BLaER1 (cell line): ENCODE measurements at regions not wholly inside any gene's neighbourhood (a gene's known extent, or its start where the extent isn't known, plus 50 kb on each side); places are given as distances from the start of the nearest gene placed in this dataset.
"Not testable (repeated sequence)": the region's sequence is repeated elsewhere in the genome, so short reads cannot be mapped to it uniquely, and the experiment has no call there.

ENCODE experiments used
- H3K27ac ChIP-seq: shearing (Covaris generic); formaldehyde crosslinking; 2 replicates; pipeline ENCODE4 v1.8.1; 2022
- H3K27me3 ChIP-seq: shearing (Covaris generic); formaldehyde crosslinking; 2 replicates; pipeline ENCODE4 v1.8.1; 2022
- H3K36me3 ChIP-seq: shearing (Covaris generic); formaldehyde crosslinking; 2 replicates; pipeline ENCODE4 v1.8.1; 2022
- H3K4me1 ChIP-seq: shearing (Covaris generic); formaldehyde crosslinking; 2 replicates; pipeline ENCODE4 v1.8.1; 2022
- H3K4me2 ChIP-seq: shearing (Covaris generic); formaldehyde crosslinking; 2 replicates; pipeline ENCODE4 v1.8.1; 2022
- H3K4me3 ChIP-seq: shearing (Covaris generic); formaldehyde crosslinking; 2 replicates; pipeline ENCODE4 v1.8.1; 2022
- H3K9ac ChIP-seq: shearing (Covaris generic); formaldehyde crosslinking; 2 replicates; pipeline ENCODE4 v1.8.1; 2022
- H3K9me3 ChIP-seq: shearing (Covaris generic); formaldehyde crosslinking; 2 replicates; pipeline ENCODE4 v1.8.1; 2022
- H4K20me1 ChIP-seq: shearing (Covaris generic); formaldehyde crosslinking; 2 replicates; pipeline ENCODE4 v1.8.1; 2022
- Cebpa-rat ChIP-seq: shearing (Covaris generic); IDR thresholded peaks from 2 replicates; pipeline ENCODE4 v1.8.1; 2022

DNA sequence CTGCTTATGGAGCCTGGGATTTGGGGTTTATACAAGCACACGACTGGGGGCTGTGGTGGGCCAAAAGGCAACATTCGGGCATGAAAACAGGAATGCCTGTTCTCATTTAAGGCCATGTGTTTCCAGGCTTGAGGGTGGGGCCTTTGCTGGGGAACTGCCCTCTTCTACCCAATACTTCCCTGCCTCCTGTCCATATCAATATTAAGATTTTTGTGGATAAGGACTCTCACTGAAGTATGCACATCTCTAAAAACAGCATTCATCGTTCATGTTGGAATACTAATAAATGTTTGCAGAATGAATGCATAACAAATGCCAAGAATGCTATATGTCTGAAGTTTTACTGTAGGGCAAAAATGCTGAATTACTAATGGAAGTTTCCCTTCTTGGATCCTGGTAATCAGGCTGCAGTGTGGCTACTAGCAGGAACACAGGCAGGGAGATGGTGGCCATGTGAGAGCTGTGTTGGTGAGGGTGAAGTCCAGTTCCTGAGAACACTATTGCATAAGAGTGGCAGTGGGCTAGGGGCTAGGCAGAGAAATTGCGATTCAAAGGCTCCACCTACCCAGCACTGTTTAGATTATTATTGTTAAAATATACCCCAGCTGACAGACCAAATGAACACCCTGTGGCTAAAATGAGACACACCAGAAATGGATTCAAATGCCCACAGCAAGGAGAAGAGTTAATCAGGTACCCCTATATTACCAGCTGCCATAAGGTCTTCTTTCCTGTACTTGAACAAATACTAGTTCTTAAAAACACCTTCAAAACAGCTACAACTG, 644.3 kb downstream of the EPM2A start:
- Histone ChIP-seq H3K4me3 (no peak overlapping the region), H3K4me2 (no peak overlapping the region), H3K36me3 (no peaks in the 10 kb centered on the region), H3K4me1 (peaks cover 5% of the 10 kb centered on the region), H4K20me1 (no peaks in the 10 kb centered on the region), H3K9me3 (no peaks in the 10 kb centered on the region), H3K9ac (no peak overlapping the region), H3K27ac (no peak overlapping the region), H3K27me3 (no peaks in the 10 kb centered on the region)
- no peak for TF ChIP-seq Cebpa-rat

- H3K4me3 ChIP-seq = no peak overlapping the region
- no peaks in the 10 kb centered on the region for H3K27me3 ChIP-seq
- no peak overlapping the region for H3K4me2 ChIP-seq
- no peaks in the 10 kb centered on the region for H4K20me1 ChIP-seq
- no peaks in the 10 kb centered on the region for H3K36me3 ChIP-seq
- H3K4me1 ChIP-seq = no peaks in the 10 kb centered on the region
- no peak overlapping the region for H3K27ac ChIP-seq
- H3K9ac ChIP-seq = no peak overlapping the region
- peaks cover 5% of the 10 kb centered on the region; the same call in 1 of the 2 replicates for H3K9me3 ChIP-seq
- no peak for TF ChIP-seq Cebpa-rat
These were observed 643.7 kb downstream of the EPM2A start for GRCh38 chr6:145091586-145092142.

DNA sequence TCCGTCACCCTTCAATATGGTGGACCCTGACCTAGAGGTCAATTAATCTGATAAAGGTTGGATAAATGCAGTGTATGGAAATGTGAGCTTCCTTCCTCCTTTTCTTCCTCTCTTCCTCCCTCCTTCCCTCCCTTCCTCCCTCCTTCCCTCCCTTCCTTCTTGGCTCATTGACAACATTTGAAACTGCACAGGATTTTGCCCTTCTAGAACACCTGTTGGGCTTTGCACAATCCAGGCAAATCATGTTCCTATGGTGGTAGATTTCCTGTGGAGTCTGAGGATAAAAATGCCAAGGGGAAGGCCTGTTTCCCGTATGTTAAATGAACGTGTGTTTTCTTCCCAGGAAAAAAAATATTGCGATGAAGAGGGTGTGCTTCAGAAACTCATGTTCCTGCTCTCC, 642.8 kb downstream of the EPM2A start:
- no peak overlapping the region for H3K27ac ChIP-seq
- H3K27me3 ChIP-seq = no peaks in the 10 kb centered on the region
- H3K4me3 ChIP-seq = no peak overlapping the region
- H3K36me3 ChIP-seq = no peaks in the 10 kb centered on the region
- H3K9me3 ChIP-seq = peaks cover 14% of the 10 kb centered on the region
- no peaks in the 10 kb centered on the region for H3K4me1 ChIP-seq
- H4K20me1 ChIP-seq = no peaks in the 10 kb centered on the region
- TF ChIP-seq Cebpa-rat = no peak
- H3K4me2 ChIP-seq = no peak overlapping the region
- no peak overlapping the region for H3K9ac ChIP-seq

DNA sequence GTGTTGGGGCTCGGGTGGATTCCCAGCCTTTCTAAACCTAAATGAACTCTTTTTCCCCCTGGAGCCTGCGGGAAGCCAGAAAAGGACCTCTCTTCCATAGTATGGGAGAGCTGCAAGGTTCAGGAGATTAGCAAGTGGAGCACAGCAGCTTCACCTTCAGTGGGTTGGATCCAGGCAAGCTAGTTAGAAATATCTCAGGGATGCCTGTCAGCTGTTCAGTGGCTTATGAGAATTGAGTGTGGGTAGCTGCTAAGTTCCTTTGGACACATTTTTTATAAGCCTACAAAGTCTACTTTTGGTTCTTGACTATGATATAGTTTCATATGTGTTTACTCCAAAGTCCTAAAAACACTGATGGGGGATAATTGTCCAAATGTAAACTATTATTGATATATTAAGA, 642.1 kb downstream of the EPM2A start:
- no peak overlapping the region for H3K4me3 ChIP-seq
- no peaks in the 10 kb centered on the region for H3K4me1 ChIP-seq
- TF ChIP-seq Cebpa-rat = no peak
- H3K4me2 ChIP-seq = no peak overlapping the region
- peaks cover 21% of the 10 kb centered on the region for H3K9me3 ChIP-seq
- no peaks in the 10 kb centered on the region for H4K20me1 ChIP-seq
- H3K27me3 ChIP-seq = no peaks in the 10 kb centered on the region
- H3K27ac ChIP-seq = no peak overlapping the region
- no peak overlapping the region for H3K9ac ChIP-seq
- H3K36me3 ChIP-seq = no peaks in the 10 kb centered on the region

- Histone ChIP-seq H4K20me1 (no peaks in the 10 kb centered on the region), H3K4me3 (no peak overlapping the region), H3K4me2 (no peak overlapping the region), H3K27me3 (no peaks in the 10 kb centered on the region), H3K9me3 (peaks cover 26% of the 10 kb centered on the region), H3K27ac (no peak overlapping the region), H3K9ac (no peak overlapping the region), H3K36me3 (no peaks in the 10 kb centered on the region), H3K4me1 (peaks cover 9% of the 10 kb centered on the region)
- TF ChIP-seq Cebpa-rat = no peak
These were observed 638.5 kb downstream of the EPM2A start for GRCh38 chr6:145096846-145097245.

- peaks cover 26% of the 10 kb centered on the region for H3K9me3 ChIP-seq
- H3K9ac ChIP-seq, H4K20me1 ChIP-seq, H3K4me2 ChIP-seq, H3K27me3 ChIP-seq, H3K36me3 ChIP-seq, H3K4me3 ChIP-seq, H3K4me1 ChIP-seq, H3K27ac ChIP-seq: not testable (repeated sequence)
These were observed 637.2 kb downstream of the EPM2A start for GRCh38 chr6:145098127-145098526.

DNA sequence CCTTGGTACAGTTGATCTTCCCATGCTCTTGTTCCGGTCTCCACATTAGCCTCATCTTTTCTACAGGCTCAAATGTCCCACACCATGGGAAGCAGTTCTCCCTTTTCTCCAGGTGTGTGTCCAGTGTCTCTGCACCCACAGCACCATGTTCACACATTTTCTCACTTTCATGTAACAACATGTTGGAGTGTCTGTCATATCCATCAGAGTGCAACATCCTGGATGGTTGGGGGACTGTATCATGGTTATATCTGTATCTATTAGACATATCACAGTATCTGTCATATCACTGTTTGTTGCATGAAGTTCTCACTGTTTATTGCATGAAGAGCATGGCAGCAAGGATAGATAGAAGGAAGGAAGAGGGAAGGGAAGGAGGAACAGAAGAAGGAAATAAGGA, 635.6 kb downstream of the EPM2A start:
- no peak overlapping the region for H3K9ac ChIP-seq
- H4K20me1 ChIP-seq = no peaks in the 10 kb centered on the region
- H3K36me3 ChIP-seq = no peaks in the 10 kb centered on the region
- no peak for TF ChIP-seq Cebpa-rat
- H3K27ac ChIP-seq = no peak overlapping the region
- H3K4me3 ChIP-seq = no peak overlapping the region
- H3K27me3 ChIP-seq = no peaks in the 10 kb centered on the region
- peaks cover 9% of the 10 kb centered on the region for H3K4me1 ChIP-seq
- no peak overlapping the region for H3K4me2 ChIP-seq
- H3K9me3 ChIP-seq = peaks cover 26% of the 10 kb centered on the region

- no peaks in the 10 kb centered on the region for H3K4me1 ChIP-seq
- no peaks in the 10 kb centered on the region for H3K36me3 ChIP-seq
- no peaks in the 10 kb centered on the region for H3K9me3 ChIP-seq
- H3K9ac ChIP-seq = no peak overlapping the region
- no peak overlapping the region for H3K4me3 ChIP-seq
- H3K4me2 ChIP-seq = no peak overlapping the region
- no peak overlapping the region for H3K27ac ChIP-seq
- H3K27me3 ChIP-seq = no peaks in the 10 kb centered on the region
- no peak for TF ChIP-seq Cebpa-rat
- no peaks in the 10 kb centered on the region for H4K20me1 ChIP-seq
These were observed 625.2 kb downstream of the EPM2A start for GRCh38 chr6:145110109-145110508.

GRCh38 chr6:145111407-145111806, 623.9 kb downstream of the EPM2A start:
- not testable (repeated sequence) for H3K9ac ChIP-seq, H3K36me3 ChIP-seq, H3K27ac ChIP-seq, H3K4me2 ChIP-seq, H4K20me1 ChIP-seq, H3K27me3 ChIP-seq, H3K4me1 ChIP-seq, H3K9me3 ChIP-seq, H3K4me3 ChIP-seq

DNA sequence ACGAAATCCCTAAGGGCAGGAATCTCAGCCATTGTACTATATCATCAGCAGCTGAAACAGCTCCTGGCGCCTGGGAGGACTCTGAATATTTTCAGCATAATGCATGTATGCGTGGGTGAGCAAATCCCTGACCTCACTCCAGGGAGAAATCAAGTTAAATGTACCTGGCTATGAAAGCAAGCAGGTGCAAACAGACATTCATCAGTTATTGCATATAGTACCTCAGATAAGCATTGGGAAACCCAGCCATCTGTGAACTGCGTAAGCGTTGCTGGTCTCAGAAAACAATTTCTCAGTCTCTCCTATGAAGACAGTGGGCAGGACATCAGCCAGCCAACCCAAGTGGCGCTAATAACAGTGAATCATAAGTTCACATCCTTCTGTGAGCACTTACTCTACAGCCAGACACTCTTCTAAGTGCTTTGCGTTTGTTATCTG, 622.6 kb downstream of the EPM2A start:
- no peaks in the 10 kb centered on the region for H3K9me3 ChIP-seq
- no peaks in the 10 kb centered on the region for H3K27me3 ChIP-seq
- no peaks in the 10 kb centered on the region for H3K4me1 ChIP-seq
- TF ChIP-seq Cebpa-rat = no peak
- no peak overlapping the region for H3K9ac ChIP-seq
- H3K36me3 ChIP-seq = no peaks in the 10 kb centered on the region
- H3K4me2 ChIP-seq = no peak overlapping the region
- H3K4me3 ChIP-seq = no peak overlapping the region
- H4K20me1 ChIP-seq = no peaks in the 10 kb centered on the region
- no peak overlapping the region for H3K27ac ChIP-seq

DNA sequence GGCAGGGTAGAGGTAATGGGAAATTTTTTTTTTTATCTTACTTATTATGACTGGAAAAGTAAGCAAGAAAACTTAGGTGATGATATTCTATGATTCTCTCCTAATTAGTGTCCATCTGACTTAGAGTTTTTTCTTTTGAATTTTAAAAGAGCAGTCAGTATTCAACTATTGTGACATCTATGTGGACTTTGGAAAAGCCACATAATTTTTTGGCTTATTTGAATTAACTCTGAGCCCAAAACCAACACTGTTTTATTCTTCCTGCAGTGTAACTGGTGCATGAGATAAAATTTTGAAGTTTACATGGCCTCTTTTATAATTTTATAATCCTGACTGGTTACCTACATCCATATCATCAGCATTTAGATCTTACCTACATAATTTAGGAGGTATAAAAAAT, 619.7 kb downstream of the EPM2A start:
- no peak overlapping the region for H3K4me2 ChIP-seq
- H3K27me3 ChIP-seq = no peaks in the 10 kb centered on the region
- H3K4me1 ChIP-seq = no peaks in the 10 kb centered on the region
- H3K9me3 ChIP-seq = no peaks in the 10 kb centered on the region
- no peak for TF ChIP-seq Cebpa-rat
- no peak overlapping the region for H3K4me3 ChIP-seq
- H3K27ac ChIP-seq = no peak overlapping the region
- H3K9ac ChIP-seq = no peak overlapping the region
- H4K20me1 ChIP-seq = no peaks in the 10 kb centered on the region
- H3K36me3 ChIP-seq = no peaks in the 10 kb centered on the region
